Stomach (tissue), 4 donors: ENCODE measurements at regions not wholly inside any gene's neighbourhood (a gene's known extent, or its start where the extent isn't known, plus 50 kb on each side); places are given as distances from the start of the nearest gene placed in this dataset.

Experiments
- CTCF ChIP-seq, 7 experiments: fragments of 450-650 bp in 4 of 7; fragments of 200-600 bp in 3 of 7; sonication (generic) in 3 of 7; IDR thresholded peaks; one replicate each; pipeline ENCODE4 v1.5.1; 2016 to 2019; ENCODE audit warnings: antibody characterized with exemption in 7 of 7, control low read depth in 2 of 7, mild to moderate bottlenecking in 1 of 7
- POLR2AphosphoS5 ChIP-seq, 3 donors: sonication (generic); formaldehyde crosslinking; IDR thresholded peaks; one replicate each; pipeline ENCODE4 v1.6.1; 2016; ENCODE audit warnings: antibody characterized with exemption in 3 of 3

- no peak for TF ChIP-seq CTCF (IDR thresholded peaks at IDR 0.05)
- no peak for TF ChIP-seq POLR2AphosphoS5 (IDR thresholded peaks at IDR 0.05)
Measured at GRCh38 chr13:67642657-67643056, 412.5 kb upstream of the PCDH9 start.
